NCI-H1048 (cell line): ENCODE measurements at regions not wholly inside any gene's neighbourhood (a gene's known extent, or its start where the extent isn't known, plus 50 kb on each side); places are given as distances from the start of the nearest gene placed in this dataset.

Source experiments
- DNase-seq: peaks from one replicate; lab custom pipeline; 2025; lab: John Stamatoyannopoulos, UW

DNA sequence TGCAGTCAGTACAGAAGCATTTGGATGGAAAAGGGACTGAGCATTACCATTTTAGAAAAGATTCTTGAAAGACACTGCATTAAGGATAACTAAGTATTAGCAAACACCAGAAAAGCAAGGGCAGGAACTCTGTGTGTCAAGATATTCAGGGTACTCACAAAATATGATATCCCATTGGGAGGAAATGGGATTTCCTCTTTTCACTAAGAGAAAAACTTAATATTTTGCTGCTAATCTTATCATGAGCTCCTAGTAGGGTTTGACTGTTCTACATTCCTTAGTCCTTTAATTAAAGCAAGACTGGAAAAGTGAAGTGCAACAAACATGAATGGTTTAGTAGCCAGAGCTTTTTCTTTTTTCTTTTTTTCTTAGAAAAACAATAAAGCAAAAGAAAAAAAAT is 305.9 kb upstream of the ADGRL4 start:
- DNase-seq = no peak

DNA sequence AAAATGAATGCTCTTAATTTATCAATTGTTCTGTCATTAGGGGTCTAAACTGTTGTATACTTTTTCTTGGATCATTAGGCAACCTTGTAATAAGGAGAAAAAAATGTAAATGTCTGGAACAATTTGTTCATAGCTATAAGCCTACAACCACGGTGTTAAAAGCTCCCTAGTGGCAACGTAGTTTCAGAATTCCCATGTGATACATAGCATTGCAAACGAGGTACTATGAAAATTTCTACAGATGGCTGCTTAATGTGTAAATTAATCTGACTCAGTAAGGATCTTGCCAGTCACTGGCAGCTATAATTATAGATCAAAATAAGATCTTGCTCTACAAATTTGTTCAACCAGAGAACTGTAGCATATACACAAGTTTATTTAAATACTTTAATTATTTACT is 304.1 kb upstream of the ADGRL4 start:
- no peak for DNase-seq

DNA sequence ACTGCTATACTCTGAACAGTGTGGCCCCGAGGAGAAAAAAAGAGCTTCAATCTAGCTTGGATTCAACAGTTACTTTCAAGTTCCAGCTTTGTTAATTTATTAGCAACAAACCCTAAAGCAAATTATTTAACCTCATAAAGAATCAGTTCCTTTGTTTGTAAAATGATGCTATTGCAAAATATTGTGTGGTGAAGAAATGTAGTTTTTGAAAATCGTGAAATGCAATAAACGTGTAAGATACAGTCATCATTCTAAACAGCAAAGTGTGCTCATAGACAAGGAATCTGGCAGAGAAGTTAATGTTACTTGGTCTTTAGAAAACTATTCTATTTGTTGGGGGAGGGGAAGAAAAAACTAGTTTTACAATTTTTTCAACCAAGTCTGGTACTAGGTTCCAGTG is 297.6 kb upstream of the ADGRL4 start:
- DNase-seq = no peak

DNA sequence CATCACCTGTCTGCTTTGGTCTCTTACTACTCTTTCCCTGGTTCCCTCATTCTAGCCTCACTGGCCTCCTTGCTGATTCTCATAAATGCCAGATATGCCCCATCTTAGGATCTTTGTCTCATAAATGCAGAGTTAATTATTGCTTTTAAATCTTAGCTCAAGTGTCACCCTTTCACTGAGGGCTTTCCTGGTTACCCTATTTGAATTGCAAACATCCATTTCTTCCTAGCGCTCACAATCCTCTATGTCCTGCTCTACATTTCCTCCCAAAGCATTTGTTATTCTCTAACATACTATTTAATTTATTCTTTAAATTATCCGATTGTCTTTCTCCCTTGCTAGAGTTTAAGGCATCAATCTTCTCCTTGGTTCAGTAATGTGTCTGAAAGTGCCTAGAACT is 296.5 kb upstream of the ADGRL4 start:
- DNase-seq = no peak

DNA sequence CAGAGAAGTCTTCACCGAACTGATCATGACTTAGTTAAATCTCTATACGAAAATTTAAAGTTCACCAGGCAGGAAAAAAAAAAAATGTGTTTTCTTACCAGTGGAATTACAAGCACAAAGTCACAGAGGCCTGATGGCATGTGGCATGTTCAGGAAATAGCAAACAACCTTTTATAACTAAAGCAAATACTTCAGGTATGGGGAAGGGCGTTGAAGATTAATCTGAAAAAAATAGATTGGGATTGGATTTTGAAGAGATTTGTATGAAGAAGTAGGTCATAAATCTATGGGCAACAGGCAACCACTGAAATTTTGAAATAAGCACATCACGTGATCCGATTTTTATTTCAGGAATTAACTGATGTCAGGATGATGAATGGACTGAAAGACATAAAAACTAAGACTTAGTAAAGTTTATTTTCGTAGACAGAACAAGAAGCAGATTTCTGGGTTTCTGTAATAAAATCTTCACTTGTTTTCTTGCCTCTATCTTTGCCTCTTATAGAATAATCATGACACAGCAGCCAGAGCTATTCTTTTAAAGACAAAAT is 295.9 kb upstream of the ADGRL4 start:
- no peak for DNase-seq

DNA sequence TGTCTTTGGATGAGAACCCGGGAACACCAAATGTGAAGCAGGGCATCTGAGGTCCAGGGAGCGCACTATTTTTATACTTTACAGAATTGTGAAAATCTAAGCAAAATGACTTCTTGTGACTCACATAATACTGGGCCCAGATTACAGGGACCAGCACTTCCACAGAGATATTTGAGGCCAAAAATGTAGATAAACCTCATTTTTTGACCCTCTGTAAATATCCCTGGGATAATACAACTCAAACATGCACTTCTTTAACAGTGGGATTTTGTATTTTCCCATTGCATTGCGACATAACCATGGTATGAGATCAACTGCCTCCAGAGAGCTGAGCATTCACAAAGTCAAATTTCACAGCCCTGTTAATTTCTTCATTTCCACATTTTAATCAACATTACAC is 289.4 kb upstream of the ADGRL4 start:
- DNase-seq = no peak

DNA sequence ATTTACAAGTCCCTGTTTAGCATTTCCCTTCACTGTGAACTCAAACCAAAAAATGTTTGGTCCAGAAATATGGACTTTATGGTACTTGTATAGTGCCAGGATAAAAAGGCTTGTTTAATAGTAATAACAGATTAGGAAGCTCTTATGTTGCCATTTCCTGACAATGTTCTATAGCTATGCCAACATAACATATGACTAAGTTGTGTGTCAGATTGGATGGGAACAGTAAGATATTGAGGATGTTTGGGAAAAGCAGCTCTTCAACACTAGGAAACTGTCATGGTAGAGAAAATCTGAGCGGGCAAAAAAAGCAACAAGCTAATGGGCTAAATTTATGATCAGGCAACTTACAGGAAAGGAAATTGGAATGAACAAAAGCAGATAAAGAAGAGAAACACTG is 287.1 kb upstream of the ADGRL4 start:
- no peak for DNase-seq

DNA sequence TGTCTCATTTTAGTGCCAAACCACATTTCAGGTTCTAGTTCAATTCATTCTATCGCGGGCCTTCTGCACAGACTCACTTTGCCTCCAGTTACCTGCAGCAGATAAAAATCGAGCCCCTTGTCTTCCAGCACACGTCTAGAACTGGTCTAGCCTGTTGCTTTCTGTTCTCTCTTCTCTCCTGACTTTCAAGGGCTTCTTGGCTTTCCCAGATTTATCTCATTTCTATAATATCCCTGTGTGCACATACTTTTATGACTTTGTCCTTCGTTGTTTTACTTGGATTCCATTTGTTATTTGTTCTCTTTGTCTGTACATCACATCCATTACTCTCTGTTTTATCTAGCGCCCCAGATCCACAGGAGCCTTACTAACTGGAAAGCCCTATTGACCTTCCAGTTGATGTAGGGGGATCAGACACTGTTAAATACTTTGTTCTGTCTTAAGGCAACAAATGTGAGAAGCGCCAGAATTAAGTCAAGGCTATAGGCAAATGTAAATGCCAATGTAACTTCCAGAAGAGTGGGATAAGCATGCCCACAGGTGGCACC is 284.5 kb upstream of the ADGRL4 start:
- no peak for DNase-seq

DNA sequence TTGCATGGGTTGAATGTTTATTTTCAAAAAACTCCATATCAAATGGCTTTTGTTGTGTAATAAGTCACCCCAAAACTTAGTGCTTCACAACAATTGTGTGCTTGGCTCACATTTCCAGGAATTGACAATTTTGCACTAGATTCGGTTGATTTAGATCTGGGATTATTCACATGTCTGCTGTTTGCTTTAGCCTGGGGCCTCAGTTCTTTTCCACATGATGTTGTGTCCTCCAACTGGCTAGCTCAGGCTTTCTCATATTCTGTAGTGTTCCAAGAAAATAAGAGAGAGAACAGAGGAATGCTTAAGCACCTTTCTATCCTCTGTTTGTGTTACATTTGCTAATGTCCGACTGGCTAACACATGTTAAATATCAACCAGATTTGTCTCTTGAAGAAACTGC is 281.5 kb upstream of the ADGRL4 start:
- no peak for DNase-seq

DNA sequence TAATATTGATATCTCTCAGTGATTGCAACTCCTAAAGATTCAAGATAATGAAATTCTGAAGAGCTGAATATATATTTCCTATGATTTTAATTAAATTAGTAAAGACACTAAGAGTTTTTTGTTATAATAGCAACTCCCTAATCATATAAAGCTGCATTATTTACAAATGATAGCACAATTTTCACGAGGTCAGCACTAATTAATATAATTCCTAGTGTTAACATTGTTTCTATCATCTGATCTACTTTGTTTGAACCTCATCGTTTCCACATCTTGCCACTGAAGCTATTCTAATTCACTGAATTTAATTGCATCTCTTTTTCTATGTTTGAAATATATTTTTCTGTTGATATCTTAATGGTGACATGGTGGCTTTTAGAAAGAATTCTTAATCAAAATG is 279.1 kb upstream of the ADGRL4 start:
- DNase-seq = no peak

DNA sequence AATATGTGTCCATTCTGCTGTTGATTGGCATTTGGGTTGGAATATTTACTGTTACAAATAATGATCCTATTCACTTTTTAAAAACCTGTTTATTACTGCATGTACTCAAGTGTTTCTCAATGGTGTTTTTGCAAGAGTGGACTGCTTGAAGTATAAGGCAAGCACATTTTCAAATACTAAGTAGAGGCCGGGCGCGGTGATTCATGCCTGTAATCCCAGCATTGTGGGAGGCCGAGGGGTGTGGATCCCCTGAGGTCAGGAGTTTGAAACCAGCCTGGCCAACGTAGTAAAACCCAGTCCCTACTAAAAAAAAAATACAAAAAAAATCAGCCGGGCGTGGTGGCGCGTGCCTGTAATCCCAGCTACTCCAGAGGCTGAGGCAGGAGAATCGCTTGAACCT is 276.9 kb upstream of the ADGRL4 start:
- DNase-seq = no peak

DNA sequence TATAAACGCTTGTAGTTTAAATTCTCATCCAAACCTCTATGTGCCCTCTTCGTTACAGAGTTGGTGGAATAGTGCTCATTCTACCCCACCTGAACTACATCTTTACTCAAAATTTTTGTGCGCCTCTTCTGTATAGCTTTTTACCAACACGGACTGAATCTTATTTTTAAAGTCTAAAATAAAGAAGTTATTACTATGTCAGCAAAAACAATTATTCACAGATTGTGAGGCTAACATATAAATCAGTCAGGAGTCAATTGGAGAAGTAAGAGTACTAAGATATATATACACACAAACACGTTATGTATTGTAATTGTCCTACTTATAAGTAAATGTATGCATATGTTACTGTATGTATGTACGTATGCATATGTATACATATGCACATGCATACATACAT is 274.9 kb upstream of the ADGRL4 start:
- DNase-seq = no peak

DNA sequence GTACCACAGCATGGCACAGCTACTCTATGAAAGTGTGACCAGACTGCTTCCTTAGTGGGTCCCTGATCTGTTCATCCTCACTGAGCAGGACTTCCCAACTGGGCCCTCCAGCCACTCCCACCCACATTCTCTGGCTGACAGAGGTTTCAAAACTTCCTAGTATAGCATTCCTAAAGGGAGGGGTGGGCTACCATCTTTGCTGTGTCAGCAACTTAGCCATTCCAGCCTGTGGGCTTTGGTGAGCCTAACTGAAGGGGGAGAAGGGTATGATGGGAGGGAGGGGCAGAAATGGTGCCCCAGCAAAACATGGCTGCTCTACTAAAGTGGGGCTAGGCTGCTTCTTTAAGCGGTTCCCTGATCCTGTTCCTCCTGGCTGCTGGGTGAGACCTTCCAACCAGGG is 265.2 kb upstream of the ADGRL4 start:
- no peak for DNase-seq

DNA sequence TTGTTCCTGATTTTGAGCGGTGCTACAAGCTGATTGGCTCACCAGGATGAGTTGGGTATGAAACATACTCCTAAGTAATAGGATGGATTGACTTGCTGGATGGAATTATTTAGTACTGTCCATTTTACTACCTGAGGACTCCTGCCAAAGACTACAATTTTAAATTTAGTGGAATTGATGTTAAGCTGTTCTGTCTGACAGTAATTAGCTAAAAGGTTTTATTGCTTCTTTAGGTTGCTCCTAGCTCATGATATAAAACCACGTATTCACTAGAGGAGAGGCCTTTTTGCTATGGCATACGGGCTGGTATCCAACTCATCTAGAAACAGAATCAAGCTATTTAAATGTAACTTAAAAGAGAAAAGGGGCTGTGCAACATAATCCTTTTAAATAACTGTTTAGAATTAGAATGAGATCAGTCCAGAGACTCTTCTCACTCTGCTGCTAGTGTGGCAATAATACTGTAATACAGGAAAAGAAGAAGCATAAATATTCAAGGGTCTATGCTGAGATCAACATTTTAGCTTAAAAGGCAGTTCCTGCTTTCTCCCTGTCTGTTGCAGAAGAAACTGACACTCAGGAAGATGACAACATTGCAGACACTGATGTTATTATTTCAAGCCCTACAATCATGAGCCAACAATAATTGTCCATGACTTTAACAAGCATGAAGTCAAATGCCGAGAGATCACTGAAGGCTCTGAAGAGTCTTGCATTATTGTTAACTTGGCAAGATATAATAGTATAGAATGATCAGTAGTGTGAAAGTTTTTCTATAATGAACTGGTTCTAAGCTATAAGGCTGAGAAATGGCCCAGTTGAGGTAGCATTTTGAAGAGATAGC is 258.7 kb upstream of the ADGRL4 start:
- DNase-seq = no peak

DNA sequence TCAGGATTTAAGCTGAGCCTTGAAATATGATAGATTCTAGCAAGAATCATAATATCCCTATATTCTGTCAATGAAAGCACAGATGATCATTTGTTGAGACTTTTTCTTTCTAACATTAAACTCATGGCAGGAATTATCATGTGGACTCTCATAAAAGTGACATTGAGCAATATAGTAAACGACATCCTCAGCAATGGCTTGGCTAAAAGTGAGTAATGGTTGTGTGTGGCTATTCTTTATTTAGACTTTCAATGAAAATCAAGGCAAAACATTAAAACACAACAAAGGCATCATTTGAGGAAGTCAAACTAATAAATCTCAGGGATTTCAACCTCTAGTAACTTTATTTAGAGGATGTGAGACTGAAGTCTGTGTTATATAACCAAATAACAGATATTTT is 257.8 kb upstream of the ADGRL4 start:
- no peak for DNase-seq

DNA sequence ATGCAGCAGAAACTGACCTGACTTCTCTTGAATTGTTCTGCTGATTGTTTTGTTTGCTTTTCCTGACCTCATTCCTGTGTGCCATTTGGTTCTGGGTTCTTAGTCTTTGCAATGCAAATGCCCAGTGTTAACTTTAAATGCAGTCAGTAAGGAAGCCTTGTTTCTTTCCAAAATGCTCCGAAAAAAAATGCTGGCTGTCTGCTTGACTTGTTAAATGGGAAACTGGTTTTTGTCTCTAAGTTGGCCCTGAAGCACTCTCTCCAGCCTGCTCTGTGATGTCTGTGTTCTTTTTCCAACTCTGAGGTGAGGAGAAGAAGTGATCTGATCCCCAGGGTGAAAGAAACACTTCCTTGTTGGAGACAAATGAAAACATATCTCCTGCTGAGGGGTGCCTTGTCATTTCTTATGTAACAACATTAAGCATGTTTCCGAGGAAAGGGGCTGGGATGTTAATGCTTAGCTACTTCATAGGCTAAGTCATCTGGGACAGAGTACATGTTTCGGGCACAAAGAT is 256.3 kb upstream of the ADGRL4 start:
- no peak for DNase-seq

DNA sequence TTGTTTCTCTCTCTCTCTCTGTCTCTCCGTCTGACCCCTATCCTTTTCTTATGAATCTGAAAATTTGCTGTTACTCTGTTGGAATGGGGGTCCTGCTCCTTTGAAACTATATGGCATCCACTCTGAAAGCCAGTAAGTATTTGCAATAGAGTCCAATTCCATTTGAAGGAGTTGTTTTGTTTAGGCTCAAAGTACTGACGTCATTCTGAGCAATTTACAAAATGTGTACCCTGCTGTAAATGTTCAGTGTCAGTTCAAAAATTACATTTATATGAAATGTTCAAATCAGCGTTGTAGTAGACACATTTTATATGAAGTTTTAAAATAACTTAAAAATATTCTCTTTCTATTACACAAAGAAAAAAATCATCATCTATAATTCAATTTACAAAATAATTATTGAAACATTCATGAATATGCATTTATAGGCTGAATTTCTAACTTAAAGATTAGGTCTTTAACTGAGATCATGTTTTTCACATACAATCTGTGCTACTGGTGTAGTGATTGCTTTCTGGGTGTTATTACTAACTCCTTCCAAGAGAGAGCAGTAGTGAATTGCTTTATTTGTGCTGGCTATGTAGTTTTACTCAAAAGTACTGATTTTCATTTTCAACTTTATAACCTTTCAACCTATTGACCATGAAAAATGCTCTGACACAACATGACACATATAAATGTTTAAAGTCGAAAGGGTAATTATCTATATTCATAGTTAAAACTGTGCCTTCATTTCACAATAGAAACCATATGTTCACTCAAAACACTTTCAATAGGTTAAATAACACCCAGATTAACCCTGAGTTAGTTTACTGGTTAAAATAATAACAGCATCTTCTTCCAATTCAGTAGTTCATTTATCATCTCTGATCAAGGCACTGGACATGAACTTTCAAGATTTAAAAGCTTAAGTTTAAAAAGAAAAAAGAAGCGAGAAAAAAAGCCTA is 253.1 kb upstream of the ADGRL4 start:
- no peak for DNase-seq

DNA sequence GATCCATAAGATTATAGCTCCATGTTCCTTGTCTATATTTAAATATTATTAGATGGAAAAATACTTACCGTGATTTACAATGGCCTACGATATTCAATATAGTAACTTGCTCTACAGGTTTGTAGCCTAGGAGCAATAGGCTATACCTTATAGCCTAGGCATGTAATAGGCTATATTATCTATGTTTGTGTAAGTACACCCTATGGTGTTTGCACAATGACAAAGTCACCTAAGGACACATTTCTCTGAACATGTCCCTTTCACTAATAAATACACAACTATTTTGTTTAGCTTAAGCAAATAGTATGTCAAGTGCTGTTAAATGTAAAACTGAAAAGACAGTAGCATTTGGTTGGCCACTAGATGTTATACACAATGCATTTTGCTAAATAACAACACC is 248.9 kb upstream of the ADGRL4 start:
- DNase-seq = no peak

DNA sequence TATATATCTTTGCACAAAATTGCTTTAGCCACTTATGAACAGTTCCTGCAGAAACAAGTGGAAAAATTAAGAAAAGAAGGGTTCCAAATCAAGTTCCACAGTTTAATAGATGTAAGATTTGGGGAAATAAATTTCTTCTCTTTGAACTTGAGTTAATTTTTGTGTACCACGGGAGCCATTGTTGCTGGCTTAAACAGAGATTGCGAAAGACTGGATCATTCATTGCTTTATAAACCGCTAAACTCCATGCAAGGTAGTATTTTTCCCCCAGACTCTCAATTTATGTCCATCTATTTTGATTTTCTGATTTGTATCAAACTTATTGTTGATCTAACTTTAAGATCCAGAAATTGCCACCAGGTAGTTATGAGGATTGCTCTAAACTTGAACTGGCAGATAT is 246.1 kb upstream of the ADGRL4 start:
- DNase-seq = no peak

DNA sequence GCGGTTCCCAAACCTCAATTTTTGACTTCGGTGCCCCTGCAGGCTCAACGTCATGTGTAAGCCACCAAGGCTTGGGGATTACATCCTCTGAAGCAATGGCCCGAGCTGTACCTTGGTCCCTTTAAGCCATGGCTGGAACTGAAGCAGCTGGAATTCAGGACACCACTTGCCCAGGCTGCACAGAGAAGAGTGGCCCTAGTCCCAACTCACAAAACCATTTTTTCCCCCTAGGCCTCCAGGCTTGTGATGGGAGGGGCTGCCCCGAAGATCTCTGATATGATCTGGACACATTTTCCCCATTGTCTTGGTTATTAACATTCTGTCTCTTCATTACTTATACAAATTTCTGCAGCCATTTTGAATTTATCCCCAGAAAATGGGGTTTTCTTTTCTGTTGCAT is 233.3 kb upstream of the ADGRL4 start:
- DNase-seq = no peak

DNA sequence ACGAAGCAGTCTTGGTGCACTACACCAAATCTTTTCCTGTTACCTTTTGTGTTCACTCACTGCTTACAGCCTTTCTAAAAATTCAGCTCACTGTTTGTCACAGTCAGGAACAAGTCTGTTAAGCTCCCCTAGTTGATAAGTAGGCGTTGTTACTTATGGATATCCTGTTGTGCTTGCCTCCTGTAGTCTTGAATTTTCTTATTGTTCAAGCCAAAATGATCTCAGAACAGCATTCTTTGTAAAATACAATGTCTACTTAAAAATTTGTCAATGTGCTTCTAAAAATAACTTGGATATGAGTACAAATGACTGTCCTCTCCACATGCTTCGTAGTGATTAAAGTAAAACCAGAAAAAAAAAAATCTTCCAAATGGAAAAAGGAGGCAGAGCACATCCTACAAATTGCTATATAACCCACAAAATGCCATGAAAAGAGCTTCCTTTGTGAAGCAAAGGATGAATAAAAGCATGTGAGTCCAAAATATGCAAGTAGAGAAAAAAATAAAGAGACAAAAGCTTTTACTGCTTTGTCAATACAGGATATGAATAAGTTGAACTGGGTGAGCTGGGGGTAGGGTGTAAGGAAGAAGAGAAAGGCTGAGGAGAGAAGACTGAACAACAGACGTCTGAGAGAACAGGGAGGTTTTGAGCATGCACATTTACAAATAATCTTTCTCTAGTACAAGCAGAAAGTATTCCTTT is 228.9 kb upstream of the ADGRL4 start:
- no peak for DNase-seq

DNA sequence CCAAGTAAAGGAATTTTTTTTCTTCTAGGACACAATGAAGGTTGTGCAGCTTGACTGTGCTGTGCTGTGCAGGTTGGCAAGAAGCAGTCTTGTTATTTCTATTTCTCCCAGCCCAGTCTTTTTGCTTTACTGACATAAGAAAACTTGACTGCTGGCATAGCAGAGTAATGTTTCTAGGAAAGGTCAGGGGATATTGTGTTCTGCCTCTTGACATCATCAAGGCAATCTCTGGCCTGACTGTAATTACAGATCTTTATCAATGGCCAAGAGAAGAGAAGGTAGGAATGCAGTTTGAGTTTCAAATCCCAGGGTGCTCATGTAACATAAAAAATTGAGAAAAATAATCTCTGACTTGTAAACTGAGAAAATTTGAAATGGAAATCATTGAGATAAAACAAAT is 226.3 kb upstream of the ADGRL4 start:
- no peak for DNase-seq
